ENCODE measurements at regions not wholly inside any gene's neighbourhood (a gene's known extent, or its start where the extent isn't known, plus 50 kb on each side); places are given as distances from the start of the nearest gene placed in this dataset.

GRCh38 chr13:94765814-94766213 is 53.5 kb upstream of the SOX21 start:
- Histone ChIP-seq H3K27me3 (no peaks in the 10 kb centered on the region), H3K9me3 (no peaks in the 10 kb centered on the region), H3K36me3 (no peaks in the 10 kb centered on the region), H3K4me1 (no peaks in the 10 kb centered on the region), H3K4me3 (no peak overlapping the region), H3K27ac (no peak overlapping the region)
- intact Hi-C loops (cut with DNase I), result no loop called here
- 64 to 78% methylated on average over 7 of the region's 7 CpGs for WGBS, 2 donors
- no peak for DNase-seq
- TF ChIP-seq POLR2AphosphoS5 (IDR thresholded peaks at IDR 0.05), result no peak
- TF ChIP-seq POLR2A (IDR thresholded peaks at IDR 0.05), result no peak
- no peak for TF ChIP-seq CTCF (IDR thresholded peaks at IDR 0.05)
- TF ChIP-seq EP300 (IDR thresholded peaks at IDR 0.05), result no peak

GRCh38 chr13:94764576-94765321 is 52.4 kb upstream of the SOX21 start:
- Histone ChIP-seq H3K4me1 (no peaks in the 10 kb centered on the region), H3K9me3 (no peaks in the 10 kb centered on the region), H3K27me3 (no peaks in the 10 kb centered on the region), H3K4me3 (no peak overlapping the region), H3K27ac (no peak overlapping the region), H3K36me3 (no peaks in the 10 kb centered on the region)
- intact Hi-C loops (cut with DNase I), result no loop called here
- DNase-seq, result no peak
- TF ChIP-seq CTCF (IDR thresholded peaks at IDR 0.05) (no peak), POLR2AphosphoS5 (IDR thresholded peaks at IDR 0.05) (no peak), EP300 (IDR thresholded peaks at IDR 0.05) (no peak), POLR2A (IDR thresholded peaks at IDR 0.05) (no peak)
- WGBS, 2 donors, result 66 to 89% methylated on average over 2 of the region's 2 CpGs

All from sigmoid colon (tissue), 6 donors.